ENCODE measurements at regions not wholly inside any gene's neighbourhood (a gene's known extent, or its start where the extent isn't known, plus 50 kb on each side); places are given as distances from the start of the nearest gene placed in this dataset.
A peak's percentile ranks its signal among the peaks of the same experiment; 100 is the strongest.
"Not testable (repeated sequence)": the region's sequence is repeated elsewhere in the genome, so short reads cannot be mapped to it uniquely, and the experiment has no call there.

- DNase-seq = no peak
These were observed 440.9 kb downstream of the PRDM2 start for GRCh38 chr1:14140831-14141401.

GRCh38 chr1:14141656-14142055 is 441.7 kb downstream of the PRDM2 start:
- no peak for DNase-seq

- DNase-seq = peak in 2 of 3 experiments; percentile 12 to 91
These were observed 442.6 kb downstream of the PRDM2 start for GRCh38 chr1:14142397-14143100.

GRCh38 chr1:14143777-14144176 is 443.8 kb downstream of the PRDM2 start:
- no peak for DNase-seq

GRCh38 chr1:14148526-14148925 is 448.5 kb downstream of the PRDM2 start:
- no peak for DNase-seq

- DNase-seq = no peak
These were observed 449.1 kb upstream of the KAZN start for GRCh38 chr1:14149431-14149830.

- no peak for DNase-seq
These were observed 441.9 kb upstream of the KAZN start for GRCh38 chr1:14156543-14156942.

GRCh38 chr1:14160781-14161180 is 437.7 kb upstream of the KAZN start:
- DNase-seq = no peak

- no peak for DNase-seq
These were observed 435.2 kb upstream of the KAZN start for GRCh38 chr1:14163246-14163645.

GRCh38 chr1:14165371-14165801 is 433.1 kb upstream of the KAZN start:
- no peak for DNase-seq

GRCh38 chr1:14167884-14168283 is 430.6 kb upstream of the KAZN start:
- no peak for DNase-seq

- no peak for DNase-seq
These were observed 430.0 kb upstream of the KAZN start for GRCh38 chr1:14168326-14169063.

GRCh38 chr1:14173598-14173997 is 424.9 kb upstream of the KAZN start:
- no peak for DNase-seq

GRCh38 chr1:14177866-14178265 is 420.6 kb upstream of the KAZN start:
- not testable (repeated sequence) for DNase-seq

GRCh38 chr1:14180738-14181137 is 417.7 kb upstream of the KAZN start:
- DNase-seq = no peak

GRCh38 chr1:14181191-14181795 is 417.2 kb upstream of the KAZN start:
- DNase-seq = no peak

GRCh38 chr1:14182856-14183255 is 415.6 kb upstream of the KAZN start:
- no peak for DNase-seq

- no peak for DNase-seq
These were observed 415.2 kb upstream of the KAZN start for GRCh38 chr1:14183329-14183728.

- no peak for DNase-seq
These were observed 414.0 kb upstream of the KAZN start for GRCh38 chr1:14184454-14184853.

- no peak for DNase-seq
These were observed 409.1 kb upstream of the KAZN start for GRCh38 chr1:14189381-14189780.

GRCh38 chr1:14190508-14190907 is 408.0 kb upstream of the KAZN start:
- DNase-seq = no peak

GRCh38 chr1:14194511-14194910 is 404.0 kb upstream of the KAZN start:
- DNase-seq = no peak

- DNase-seq = no peak
These were observed 393.4 kb upstream of the KAZN start for GRCh38 chr1:14205066-14205465.

- DNase-seq = no peak
These were observed 383.3 kb upstream of the KAZN start for GRCh38 chr1:14215151-14215550.
